GM13977 (cell line): ENCODE measurements at regions not wholly inside any gene's neighbourhood (a gene's known extent, or its start where the extent isn't known, plus 50 kb on each side); places are given as distances from the start of the nearest gene placed in this dataset.

Source experiments
- DNase-seq: peaks from one replicate; pipeline ENCODE4 v3.0.0; 2012; ENCODE audit warnings: low spot score
- CTCF ChIP-seq: IDR thresholded peaks from 2 replicates; pipeline ENCODE4 v1.5.1; 2012; ENCODE audit warnings: mild to moderate bottlenecking, control low read depth; ENCODE audit not compliant: insufficient read depth; ENCODE audit errors: extremely low read depth, missing control alignments
- in situ Hi-C: fragments of 300-500 bp; cut with MboI; formaldehyde crosslinking; loops from one replicate; pipeline ENCODE4 v1.12.0; 2022; ENCODE audit warnings: low sequenced_read_pairs, low pct_unique_long_range_greater_than_20kb, mixed read lengths, inconsistent platforms; ENCODE audit not compliant: unreplicated experiment

DNA sequence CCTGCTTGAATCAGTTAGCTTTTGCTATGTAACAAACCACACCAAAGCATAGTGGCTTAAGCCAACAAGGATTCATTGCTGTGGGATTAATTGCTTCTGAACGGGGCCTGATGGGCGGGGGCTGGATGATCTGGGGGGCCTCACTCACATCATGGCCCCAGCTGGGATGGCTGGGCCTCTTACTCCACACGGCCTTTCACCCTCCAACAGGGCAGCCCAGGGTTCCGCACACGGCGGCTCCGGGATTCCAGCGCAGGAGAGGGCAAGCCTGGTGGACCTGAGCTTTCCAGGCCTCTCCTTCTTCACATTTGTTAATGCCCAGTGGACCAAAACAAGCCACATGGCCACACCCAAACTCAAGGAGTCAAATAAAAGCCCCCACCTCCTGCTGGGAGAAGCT, 86.3 kb upstream of the PHLPP1 start:
- in situ Hi-C loops, result no loop called here
- no peak for TF ChIP-seq CTCF
- no peak for DNase-seq

DNA sequence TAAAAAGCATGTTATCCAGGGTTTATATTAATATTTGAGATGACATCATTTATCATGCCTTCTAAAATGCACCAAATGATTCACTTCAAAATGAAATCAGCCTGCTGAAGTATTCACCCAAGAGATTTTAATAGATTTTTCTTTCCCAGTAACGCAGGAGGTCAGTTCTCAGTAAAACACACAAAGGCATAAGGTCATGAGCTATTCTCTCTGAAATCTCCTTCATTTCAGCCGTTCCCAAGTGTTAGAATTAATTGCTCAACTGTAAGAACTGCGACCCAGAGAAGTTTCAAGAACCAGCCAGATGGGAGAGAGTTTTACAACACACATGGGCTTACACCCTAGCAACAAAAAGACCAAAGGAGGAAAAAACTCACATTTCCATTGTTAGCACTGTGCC, 84.2 kb upstream of the PHLPP1 start:
- no peak for TF ChIP-seq CTCF
- DNase-seq, result no peak
- in situ Hi-C loops, result no loop called here

GRCh38 chr18:62632788-62633455, 82.4 kb upstream of the PHLPP1 start:
- DNase-seq, result no peak
- TF ChIP-seq CTCF, result no peak
- in situ Hi-C loops, result no loop called here

DNA sequence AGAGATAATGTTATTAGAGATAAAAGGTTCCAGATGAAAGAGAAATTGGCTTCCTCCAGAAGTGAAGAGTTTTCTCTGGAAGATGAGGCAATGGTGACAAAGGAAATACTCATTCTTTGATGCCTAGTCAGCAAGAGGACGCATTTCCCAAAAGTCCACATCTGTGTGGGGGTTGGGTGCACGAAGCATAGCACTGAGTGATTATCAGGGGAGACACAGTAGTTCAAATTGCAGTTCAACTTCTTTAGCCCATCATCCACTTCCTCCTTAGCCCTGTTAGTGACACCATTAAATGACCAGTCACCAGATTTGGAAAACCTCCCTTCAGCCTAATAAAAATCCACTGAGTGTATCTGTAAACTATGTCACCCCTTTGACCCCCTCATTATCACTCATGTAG, 80.9 kb upstream of the PHLPP1 start:
- no peak for TF ChIP-seq CTCF
- in situ Hi-C loops, result no loop called here

GRCh38 chr18:62634979-62635630, 80.2 kb upstream of the PHLPP1 start:
- no peak for DNase-seq
- no peak for TF ChIP-seq CTCF
- in situ Hi-C loops, result no loop called here

More for the DNA sequence above, 80.9 kb upstream of the PHLPP1 start:
- DNase-seq, result no peak

- no peak for TF ChIP-seq CTCF
- in situ Hi-C loops, result no loop called here
- no peak for DNase-seq
These were observed 77.9 kb upstream of the PHLPP1 start for GRCh38 chr18:62637403-62637802.
